ENCODE measurements at regions not wholly inside any gene's neighbourhood (a gene's known extent, or its start where the extent isn't known, plus 50 kb on each side); places are given as distances from the start of the nearest gene placed in this dataset.
"Not testable (repeated sequence)": the region's sequence is repeated elsewhere in the genome, so short reads cannot be mapped to it uniquely, and the experiment has no call there.

DNA sequence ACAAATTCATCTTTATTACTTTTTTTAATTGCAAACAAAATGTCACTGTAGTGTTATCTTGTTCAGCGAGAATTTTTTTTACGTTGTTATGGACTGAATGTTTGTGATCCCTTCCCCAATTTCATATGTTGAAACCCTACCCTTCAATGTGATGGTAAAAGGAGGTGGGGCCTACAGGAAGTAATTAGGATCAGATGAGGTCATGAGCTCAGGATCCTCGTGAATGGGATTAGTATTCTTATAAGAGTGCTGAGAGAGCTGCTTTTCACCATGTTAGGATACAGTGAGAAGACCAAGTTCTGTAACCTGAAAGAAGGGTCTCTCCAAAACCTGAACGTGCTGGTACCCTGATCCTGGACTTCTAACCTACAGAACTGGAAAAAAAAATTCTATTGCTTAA, 646.0 kb upstream of the TMPRSS15 start:
- no peak for DNase-seq (ENCODE audit: low spot score)

DNA sequence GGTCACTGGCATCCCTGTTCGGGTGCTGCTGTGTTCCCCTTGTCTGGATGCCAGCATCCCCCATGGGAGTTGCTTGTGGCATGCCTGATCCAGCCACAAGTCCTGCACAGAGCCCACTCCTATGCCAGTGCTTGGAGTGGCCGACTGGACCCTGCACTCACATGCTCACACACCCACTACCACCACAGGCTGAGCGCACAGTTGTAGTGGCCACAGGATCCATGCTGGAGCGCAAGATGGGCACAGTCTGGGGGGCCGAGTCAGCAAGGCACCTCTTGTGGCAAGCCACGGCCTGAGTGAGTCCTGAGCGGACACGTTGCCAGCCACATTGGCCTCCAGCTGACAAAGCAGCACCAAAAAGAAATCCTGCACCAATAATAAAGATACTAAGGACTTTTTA, 661.6 kb upstream of the TMPRSS15 start:
- DNase-seq (ENCODE audit: low spot score): no peak

DNA sequence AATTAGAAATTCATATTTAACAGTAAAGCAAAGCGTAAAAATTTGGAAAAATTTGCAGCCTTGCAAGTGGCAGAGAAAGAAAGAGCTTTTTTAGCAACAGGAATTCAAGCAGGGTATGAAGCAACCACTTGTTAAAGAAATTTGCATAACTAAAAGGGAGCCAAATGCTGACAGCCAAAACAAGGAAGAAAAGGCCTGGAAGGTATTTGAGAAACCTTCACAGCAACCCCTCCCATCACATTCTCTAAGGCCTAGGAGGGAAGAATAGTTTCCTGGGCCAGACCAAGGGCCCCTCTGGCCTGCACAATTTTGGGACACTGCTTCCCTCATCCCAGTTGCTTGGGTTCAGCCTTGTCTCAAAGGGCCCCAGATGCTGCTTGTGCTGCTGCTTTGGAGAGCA, 672.4 kb upstream of the TMPRSS15 start:
- DNase-seq (ENCODE audit: low spot score): no peak

GRCh38 chr21:19109694-19110093, 706.1 kb upstream of the TMPRSS15 start:
- DNase-seq (ENCODE audit: low spot score): no peak

DNA sequence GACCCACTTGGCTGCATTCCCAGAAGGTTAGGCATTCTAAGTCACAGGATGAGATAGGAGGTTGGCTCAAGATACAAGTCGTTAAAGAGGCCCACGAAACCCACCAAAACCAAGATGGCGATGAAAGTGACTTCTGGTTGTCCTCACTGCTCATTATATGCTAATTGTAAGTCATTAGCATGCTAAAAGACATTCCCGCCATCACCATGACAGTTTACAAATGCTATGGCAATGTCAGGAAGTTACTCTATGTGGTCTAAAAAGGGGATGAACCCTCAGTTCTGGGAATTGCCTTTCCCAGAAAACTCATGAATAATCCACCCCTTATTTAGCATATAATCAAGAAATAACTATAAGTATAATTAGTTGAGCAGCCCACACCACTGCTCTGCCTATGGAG, 715.7 kb upstream of the TMPRSS15 start:
- not testable (repeated sequence) for DNase-seq (ENCODE audit: low spot score)

- DNase-seq (ENCODE audit: low spot score): no peak
These were observed 717.0 kb upstream of the TMPRSS15 start for GRCh38 chr21:19120591-19120990.

DNA sequence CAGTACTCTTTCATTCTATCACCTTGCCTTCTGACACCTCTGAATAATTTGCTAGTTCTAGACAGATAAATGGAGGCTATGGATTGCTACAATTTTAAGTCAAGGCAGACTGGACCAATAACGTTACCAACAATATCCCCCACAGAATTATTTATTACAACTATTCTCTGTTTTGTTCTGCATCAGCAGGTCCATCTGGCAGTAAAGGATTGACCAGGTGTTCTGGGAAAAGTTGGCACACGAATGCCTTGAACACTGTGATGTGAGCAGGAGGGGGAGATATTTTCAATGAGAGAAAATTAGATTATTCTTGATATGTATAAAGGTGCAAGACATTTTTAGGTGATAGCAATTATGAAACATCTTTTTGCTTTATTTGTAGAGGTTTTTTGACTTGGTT, 718.8 kb upstream of the TMPRSS15 start:
- DNase-seq (ENCODE audit: low spot score): no peak

GRCh38 chr21:19123053-19123452, 719.5 kb upstream of the TMPRSS15 start:
- no peak for DNase-seq (ENCODE audit: low spot score)

DNA sequence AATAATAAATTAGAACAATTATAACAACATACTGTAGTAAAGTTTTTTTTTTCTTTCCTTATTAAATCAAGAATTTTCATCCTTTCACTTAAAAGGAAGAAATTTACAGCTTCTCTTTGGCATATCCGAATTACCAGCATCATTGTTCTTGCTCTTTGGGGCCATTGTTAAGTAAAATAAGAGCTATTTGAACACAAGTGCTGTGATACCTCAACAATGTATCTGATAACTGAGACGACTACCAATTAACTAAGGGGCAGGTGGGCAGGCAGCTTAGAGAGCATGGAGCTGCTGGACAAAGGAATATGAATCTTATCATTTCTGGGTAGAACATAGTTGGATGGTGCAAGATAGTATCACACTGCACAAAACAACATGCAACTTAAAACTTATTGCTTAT, 719.9 kb upstream of the TMPRSS15 start:
- DNase-seq (ENCODE audit: low spot score): no peak

- no peak for DNase-seq (ENCODE audit: low spot score)
These were observed 721.1 kb upstream of the TMPRSS15 start for GRCh38 chr21:19124691-19125090.

GRCh38 chr21:19130379-19131028, 726.9 kb upstream of the TMPRSS15 start:
- no peak for DNase-seq (ENCODE audit: low spot score)

DNA sequence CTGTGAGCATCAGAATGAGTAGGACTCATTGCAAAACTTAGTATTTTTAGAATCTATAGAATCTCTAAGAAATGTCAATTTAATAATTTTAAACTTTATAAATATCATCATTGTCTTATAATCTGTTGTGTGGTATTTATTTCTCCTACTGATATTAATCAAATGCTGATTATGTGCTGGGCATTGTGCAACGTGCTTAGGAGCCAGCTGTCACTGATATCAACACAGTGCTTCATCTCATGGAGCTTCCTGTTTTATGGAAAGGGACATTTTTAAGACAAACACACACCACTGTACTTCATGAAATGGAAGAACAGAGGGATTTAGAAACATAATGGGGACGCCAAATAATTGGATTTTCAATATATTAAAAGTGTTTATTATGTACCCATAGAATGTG, 737.9 kb upstream of the TMPRSS15 start:
- DNase-seq (ENCODE audit: low spot score): no peak

DNA sequence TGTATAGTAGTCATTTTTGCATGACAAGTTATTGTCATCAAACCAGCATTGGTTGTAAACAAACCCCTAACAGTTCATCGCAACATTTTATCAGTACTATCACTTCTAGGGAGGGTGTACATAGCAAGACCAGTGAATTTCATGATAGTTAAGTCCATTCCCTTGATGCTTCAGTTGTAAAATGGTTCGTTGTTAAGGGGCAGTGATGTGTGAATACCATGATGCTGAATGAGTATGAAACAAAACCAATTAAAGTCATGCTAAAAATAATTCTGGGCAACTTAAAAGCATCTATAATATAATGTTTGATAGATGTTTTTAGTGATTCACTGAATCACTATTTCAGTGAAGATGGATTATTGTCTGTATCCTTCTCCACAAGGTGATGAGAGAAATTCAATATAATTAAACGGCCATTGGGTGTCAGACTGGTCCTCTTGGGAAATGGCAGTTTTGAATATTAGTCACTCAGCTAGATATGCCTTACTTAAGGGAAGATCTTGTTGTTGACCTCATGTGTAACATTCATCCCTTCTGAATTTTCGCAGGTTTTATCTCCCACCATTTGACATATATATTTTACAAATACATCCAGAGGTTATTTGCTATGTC, 742.2 kb upstream of the TMPRSS15 start:
- no peak for DNase-seq (ENCODE audit: low spot score)

DNA sequence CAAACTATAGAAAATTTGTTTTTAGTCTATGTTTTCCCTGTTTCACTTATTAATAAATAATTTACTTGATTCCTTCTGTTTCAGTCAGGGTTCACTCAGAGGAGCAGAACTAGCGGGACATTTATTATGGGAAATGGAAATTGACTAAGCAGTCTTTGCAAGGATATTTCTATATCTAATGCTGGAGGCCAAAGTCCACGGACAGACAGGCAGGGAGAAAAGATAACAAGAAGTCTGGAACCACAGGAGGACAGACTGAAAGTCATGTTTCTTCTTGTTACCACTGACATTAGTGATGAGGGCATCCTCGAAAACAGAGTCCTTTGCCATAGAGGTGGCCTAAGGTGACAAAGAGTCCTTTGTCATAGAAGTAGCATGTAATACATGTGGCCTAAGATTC, 744.5 kb upstream of the TMPRSS15 start:
- DNase-seq (ENCODE audit: low spot score): no peak

GRCh38 chr21:19171585-19171984, 768.0 kb upstream of the TMPRSS15 start:
- no peak for DNase-seq (ENCODE audit: low spot score)

- DNase-seq (ENCODE audit: low spot score): no peak
These were observed 778.1 kb upstream of the TMPRSS15 start for GRCh38 chr21:19181604-19182140.

GRCh38 chr21:19197950-19198349, 794.4 kb upstream of the TMPRSS15 start:
- DNase-seq (ENCODE audit: low spot score): no peak

DNA sequence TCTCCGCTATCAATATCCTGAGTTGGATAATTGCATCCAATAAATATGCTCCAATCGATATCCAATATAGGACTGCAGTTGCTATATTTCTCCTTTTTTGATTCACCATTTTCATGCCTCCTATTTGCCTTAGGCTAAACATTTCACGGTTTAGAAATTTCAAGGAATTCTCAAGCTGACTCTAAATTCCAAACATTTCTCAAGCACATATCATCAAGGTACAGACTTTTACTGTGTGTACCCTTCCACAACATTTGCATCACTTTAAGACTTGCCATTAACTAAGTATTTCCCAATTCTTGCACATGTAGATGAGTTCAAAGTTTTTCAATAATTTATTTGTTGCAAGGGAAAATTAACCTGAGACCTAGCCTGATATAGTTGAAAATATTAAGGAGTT, 795.2 kb upstream of the TMPRSS15 start:
- DNase-seq (ENCODE audit: low spot score): no peak

GRCh38 chr21:19218163-19218562, 814.6 kb upstream of the TMPRSS15 start:
- no peak for DNase-seq (ENCODE audit: low spot score)

- DNase-seq (ENCODE audit: low spot score): no peak
These were observed 820.5 kb upstream of the TMPRSS15 start for GRCh38 chr21:19224090-19224489.

DNA sequence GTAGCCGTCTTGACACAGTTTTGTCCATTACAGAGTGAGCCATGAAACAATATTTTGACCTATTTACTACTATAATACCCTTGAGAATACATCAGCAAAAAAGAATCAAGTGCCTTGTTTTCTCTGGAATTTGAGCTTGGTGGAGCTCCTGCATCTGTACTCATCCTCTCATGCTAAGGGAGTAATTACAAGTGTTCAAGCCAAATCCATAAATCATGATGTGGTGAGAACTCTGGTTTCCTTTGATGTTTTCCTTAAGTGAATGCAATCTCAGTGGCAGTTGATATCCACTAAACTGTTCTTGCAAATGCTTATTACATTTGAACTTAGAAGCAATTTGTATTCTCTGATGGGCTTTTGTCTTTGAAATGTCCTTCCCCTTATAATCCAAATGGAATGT, 824.6 kb upstream of the TMPRSS15 start:
- DNase-seq (ENCODE audit: low spot score): no peak

DNA sequence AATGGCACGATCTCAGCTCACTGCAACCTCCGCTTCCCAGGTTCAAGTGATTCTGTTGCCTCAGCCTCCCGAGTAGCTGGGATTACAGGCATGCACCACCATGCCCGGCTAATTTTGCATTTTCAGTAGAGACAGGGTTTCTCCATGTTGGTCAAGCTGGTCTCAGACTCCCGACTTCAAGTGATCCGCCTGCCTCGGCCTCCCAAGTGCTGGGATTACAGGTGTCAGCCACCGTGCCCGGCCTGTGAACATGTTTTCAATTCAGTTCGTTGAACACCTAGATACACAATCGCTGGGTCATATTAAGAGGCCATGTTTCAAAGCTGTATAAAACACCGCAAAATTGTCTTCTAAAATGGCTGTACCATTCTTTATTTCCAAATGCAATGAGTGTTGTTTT, 830.3 kb upstream of the TMPRSS15 start:
- not testable (repeated sequence) for DNase-seq (ENCODE audit: low spot score)

GRCh38 chr21:19236209-19236608, 832.6 kb upstream of the TMPRSS15 start:
- no peak for DNase-seq (ENCODE audit: low spot score)

- DNase-seq (ENCODE audit: low spot score): no peak
These were observed 834.0 kb upstream of the TMPRSS15 start for GRCh38 chr21:19237608-19238007.
